B cell (primary cell): ENCODE measurements at regions not wholly inside any gene's neighbourhood (a gene's known extent, or its start where the extent isn't known, plus 50 kb on each side); places are given as distances from the start of the nearest gene placed in this dataset.

Source experiments
- EZH2 ChIP-seq: IDR thresholded peaks from 2 replicates; pipeline ENCODE4 v1.6.1; 2012; ENCODE audit warnings: borderline replicate concordance, low read depth, mild to moderate bottlenecking, moderate library complexity, low read length; ENCODE audit not compliant: insufficient read depth, poor library complexity, severe bottlenecking
- TF ChIP-seq, protein P1 (sequence below): fragments of 200-600 bp; IDR thresholded peaks from one replicate; pipeline ENCODE4 v1.8.0; 2022; ENCODE audit warnings: antibody characterized with exemption, mild to moderate bottlenecking

DNA sequence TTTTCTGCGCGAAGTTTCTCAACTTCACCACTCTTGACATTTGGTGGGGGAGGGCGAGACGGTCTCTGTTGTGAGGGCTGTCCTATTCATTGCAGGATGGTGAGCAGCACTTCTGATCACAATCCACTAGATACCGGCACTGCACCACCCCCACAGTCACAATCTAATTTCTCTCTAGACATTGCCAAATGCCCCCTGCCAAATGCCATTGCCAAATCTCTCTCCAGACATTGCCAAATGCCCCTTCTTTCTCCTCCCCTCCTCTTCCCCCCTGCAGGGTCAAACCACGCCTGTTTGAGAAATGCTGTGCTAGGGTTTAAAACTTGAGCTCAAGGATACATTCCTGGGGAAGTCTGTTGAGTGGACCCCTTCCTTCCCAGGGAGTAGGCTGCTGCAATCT lies 603.5 kb upstream of the CDH4 start:
- TF ChIP-seq, protein P1, sequence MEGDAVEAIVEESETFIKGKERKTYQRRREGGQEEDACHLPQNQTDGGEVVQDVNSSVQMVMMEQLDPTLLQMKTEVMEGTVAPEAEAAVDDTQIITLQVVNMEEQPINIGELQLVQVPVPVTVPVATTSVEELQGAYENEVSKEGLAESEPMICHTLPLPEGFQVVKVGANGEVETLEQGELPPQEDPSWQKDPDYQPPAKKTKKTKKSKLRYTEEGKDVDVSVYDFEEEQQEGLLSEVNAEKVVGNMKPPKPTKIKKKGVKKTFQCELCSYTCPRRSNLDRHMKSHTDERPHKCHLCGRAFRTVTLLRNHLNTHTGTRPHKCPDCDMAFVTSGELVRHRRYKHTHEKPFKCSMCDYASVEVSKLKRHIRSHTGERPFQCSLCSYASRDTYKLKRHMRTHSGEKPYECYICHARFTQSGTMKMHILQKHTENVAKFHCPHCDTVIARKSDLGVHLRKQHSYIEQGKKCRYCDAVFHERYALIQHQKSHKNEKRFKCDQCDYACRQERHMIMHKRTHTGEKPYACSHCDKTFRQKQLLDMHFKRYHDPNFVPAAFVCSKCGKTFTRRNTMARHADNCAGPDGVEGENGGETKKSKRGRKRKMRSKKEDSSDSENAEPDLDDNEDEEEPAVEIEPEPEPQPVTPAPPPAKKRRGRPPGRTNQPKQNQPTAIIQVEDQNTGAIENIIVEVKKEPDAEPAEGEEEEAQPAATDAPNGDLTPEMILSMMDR, result no peak
- no peak for TF ChIP-seq EZH2
